GM12878 (cell line): ENCODE measurements at regions not wholly inside any gene's neighbourhood (a gene's known extent, or its start where the extent isn't known, plus 50 kb on each side); places are given as distances from the start of the nearest gene placed in this dataset.

Experiments used
- SIN3A ChIP-seq: IDR thresholded peaks from 2 replicates; pipeline ENCODE4 v1.6.1; 2012; ENCODE audit warnings: low read depth, low read length, improper control_type of control experiment
- TF ChIP-seq, protein P1 (sequence below), 3 experiments: IDR thresholded peaks in 2 of 3; conservative IDR thresholded peaks in 1 of 3; 2 replicates each; pipeline ENCODE4 v1.5.1; 2011; ENCODE audit warnings: low read depth in 3 of 3, low read length in 3 of 3, mild to moderate bottlenecking in 3 of 3, control low read depth in 2 of 3, moderate library complexity in 2 of 3, inconsistent platforms in 1 of 3, mixed read lengths in 1 of 3; ENCODE audit not compliant: control insufficient read depth in 2 of 3, insufficient read depth in 1 of 3; ENCODE audit errors: extremely low read depth in 1 of 3

- TF ChIP-seq SIN3A, result no peak
- TF ChIP-seq, protein P1, sequence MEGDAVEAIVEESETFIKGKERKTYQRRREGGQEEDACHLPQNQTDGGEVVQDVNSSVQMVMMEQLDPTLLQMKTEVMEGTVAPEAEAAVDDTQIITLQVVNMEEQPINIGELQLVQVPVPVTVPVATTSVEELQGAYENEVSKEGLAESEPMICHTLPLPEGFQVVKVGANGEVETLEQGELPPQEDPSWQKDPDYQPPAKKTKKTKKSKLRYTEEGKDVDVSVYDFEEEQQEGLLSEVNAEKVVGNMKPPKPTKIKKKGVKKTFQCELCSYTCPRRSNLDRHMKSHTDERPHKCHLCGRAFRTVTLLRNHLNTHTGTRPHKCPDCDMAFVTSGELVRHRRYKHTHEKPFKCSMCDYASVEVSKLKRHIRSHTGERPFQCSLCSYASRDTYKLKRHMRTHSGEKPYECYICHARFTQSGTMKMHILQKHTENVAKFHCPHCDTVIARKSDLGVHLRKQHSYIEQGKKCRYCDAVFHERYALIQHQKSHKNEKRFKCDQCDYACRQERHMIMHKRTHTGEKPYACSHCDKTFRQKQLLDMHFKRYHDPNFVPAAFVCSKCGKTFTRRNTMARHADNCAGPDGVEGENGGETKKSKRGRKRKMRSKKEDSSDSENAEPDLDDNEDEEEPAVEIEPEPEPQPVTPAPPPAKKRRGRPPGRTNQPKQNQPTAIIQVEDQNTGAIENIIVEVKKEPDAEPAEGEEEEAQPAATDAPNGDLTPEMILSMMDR (IDR thresholded peaks at IDR 0.05 in 2 of 3, conservative IDR thresholded peaks at IDR 0.05 in 1 of 3; ENCODE audit: control insufficient read depth in 2 of 3, extremely low read depth in 1 of 3, insufficient read depth in 1 of 3, low read depth in 3 of 3, low read length in 3 of 3), result no peak
Observed at GRCh38 chr4:31983677-31984076, 1263.5 kb downstream of the PCDH7 start.
